Myocyte (in vitro differentiated cells): ENCODE measurements at regions not wholly inside any gene's neighbourhood (a gene's known extent, or its start where the extent isn't known, plus 50 kb on each side); places are given as distances from the start of the nearest gene placed in this dataset.

Experiments used
- DNase-seq: peaks from one replicate; pipeline ENCODE4 v3.0.0-alpha.2; 2012; ENCODE audit warnings: low read depth

DNA sequence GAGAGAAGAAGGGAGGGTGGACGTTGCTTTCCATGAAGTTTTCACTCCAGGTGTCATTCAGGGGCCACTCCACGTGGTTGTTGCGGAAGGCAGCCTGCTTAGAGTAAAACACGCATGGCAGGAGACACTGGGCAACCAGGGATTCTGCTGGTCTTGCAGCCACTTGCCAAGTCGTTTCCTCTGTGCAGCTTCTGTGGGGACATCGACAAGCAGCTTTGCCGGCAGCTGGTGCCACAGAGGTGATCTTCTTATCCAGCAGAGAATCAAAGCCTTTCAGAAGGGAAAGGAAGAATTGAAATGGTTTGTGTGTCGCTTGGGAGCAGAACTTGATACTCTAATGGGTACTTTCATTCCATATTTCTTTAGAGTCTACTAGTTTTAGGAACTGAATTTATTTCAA, 867.1 kb upstream of the TENM3 start:
- DNase-seq: no peak

DNA sequence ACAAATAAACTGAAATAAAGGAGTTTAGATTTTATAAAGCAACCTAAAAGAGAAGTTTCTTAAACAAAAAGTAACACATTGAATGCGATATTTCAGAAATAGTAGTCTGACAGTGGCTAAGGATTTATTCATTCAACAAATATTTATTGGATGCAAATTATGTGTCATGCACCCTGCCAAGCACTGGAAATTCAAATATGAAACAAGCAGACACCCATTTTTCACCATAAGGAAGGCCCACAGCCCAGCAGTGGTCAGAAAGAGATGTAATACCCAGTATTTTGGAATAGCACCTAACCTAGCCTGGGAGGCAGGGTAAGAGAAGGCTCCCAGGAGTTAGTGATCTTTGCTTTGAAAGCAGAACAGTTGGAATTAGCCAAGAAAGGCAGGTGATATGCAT, 855.1 kb upstream of the TENM3 start:
- DNase-seq: no peak

DNA sequence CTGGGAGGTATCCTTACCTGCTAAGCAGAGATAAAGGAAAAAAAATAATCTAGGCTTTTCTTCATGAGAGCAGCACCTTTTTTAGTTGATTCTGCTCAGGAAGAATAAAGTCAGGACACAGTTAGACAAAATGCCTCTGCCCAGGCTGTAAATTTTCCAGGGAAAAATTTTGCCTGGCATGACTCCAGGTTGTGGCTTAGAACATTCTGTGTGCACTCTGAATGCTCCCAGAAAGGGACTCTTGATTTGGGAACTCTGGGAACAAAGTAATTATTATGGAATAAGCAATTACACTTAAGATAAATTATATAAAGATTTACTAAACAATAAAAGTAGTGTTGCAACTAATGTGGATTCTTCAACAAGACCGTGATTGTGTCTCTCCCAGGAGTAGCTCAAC, 826.2 kb upstream of the TENM3 start:
- peak; percentile 10 for DNase-seq

DNA sequence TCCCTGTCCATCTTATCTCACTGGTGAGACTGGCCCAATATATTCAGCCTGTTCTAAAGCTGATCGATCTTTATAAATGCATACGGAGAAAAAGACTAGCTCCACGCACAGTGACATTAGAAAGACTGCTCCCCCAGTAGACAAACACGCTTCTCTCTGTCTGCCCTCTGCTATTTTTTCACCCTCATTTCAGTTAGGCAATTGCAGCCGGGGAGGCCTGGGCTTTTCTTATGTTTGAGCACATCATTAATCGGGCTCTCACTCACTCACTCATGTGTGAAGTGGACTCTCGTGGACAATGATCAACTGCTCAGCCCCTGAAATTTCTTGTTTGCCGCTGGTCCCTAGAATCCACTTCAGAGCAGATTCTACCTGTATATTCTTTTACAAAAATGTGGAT, 824.7 kb upstream of the TENM3 start:
- DNase-seq: no peak

DNA sequence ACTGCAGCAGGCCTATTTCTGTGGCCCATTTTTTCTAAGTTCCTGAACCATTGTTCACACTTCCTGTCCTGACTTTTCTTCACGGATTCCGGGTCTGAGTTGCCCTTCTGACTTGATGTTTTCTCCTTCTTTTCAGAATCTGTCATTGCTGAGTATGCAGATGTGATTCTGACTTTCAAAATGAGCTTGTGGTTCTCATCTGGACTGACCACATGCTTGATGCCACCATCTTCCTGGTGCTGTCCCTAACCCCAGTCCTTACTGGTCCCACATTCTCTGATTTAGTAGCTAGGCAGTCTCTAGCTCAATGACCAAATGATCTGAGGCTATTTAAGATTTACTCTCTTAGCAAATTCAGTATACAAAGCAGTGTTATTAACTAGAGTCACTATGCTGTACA, 822.3 kb upstream of the TENM3 start:
- DNase-seq: no peak

DNA sequence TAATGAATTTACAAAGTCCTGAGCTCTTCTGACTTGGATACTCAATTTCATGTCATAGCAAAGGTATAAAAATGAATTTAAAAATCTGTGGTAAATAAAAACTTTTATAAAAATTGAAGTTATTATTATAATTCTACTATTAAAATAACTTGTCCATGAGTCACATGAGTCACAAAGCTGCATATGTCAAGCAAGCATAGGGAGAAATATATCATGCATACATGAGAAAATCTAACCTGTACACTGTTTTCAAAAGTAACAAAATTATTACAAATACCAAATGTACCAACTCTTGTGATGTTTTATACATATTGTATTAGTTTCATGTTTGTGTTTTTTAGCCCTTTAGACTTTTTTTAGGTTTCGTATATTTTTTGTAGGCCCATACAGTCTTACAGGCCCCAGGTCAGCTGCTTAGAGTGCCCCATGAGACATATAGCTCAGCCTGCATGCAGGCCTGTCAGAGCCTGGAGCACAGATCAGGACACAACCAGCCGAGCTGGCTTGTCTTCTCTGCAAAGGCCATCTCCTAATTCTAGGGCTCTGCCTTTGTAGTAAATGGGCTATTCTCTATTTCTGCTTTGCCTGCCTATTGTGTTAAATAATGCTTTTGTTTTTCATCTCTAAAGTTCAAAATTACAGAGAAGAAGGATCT, 818.7 kb upstream of the TENM3 start:
- no peak for DNase-seq

DNA sequence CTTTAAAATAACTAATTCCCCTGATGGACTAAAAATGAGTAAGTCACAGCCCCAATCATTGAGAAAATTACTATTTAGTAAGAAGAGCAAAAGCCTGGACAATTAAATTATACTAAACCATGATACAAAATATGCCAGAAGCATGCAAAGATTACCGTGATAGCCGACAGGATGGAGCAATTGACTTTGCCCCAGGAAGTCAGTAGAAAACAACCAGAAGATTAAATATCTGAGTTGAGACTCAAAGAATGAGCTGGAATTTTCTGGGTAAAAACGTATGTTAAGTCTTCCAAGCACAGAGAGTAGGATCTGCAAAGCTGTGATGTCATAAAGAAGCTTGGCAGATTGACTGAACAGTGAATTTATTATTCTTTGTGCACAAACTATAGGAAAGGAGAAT, 816.1 kb upstream of the TENM3 start:
- no peak for DNase-seq

DNA sequence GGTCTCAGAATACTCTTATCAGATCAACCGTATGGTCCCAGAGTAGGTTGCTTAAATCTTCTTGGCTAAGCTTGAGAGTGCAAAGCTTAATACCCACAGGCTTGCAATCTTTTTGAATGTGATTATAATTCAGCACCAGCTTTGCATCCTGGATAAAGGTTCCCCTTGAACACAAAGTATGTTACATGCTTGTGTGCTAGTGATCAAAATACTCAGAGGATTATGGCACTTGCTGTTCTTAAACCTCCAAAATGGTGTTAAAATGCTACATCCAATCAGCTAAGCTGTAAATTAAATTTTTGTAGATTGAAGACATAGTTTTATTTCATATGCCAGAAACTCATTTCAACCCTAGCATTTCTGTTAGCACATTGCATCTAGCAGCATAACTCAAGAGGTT, 812.2 kb upstream of the TENM3 start:
- DNase-seq: no peak

DNA sequence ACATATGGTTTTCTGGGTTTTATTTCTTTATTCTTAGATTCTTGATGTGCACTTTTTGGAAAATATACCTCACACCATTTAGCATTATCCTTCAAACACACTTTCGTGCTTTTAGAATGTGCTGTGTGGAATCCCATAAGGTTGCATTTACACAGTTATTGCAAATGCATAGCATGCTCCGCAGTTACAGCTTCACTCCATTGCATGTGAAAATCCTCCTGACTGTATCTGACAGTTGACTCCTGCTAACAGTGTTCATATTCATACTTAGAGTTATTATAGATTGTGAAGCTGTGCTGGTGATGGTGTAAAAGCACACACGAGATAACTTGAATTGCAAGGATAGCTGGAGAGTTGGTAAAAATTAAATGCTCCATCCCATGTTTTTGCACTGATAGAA, 811.5 kb upstream of the TENM3 start:
- no peak for DNase-seq

DNA sequence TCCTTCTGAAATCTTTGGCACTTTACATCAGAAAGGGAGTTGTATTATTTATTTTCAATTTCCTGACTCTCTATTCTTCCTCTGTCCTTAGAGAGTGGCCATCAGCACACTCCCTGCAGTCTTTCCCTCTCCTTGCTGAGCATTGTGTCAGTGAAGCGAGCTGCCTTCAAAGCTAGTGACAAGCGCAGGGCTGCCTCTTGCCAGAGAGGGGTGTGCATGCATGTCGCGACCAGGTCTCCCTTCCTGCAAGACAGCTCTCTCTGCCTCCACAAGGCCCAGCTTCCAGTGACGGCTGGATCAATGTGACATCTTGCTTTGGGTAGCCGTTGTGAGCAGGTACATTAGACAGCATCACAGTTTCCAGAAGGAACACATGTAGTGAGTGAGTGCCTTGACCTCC, 810.9 kb upstream of the TENM3 start:
- no peak for DNase-seq

DNA sequence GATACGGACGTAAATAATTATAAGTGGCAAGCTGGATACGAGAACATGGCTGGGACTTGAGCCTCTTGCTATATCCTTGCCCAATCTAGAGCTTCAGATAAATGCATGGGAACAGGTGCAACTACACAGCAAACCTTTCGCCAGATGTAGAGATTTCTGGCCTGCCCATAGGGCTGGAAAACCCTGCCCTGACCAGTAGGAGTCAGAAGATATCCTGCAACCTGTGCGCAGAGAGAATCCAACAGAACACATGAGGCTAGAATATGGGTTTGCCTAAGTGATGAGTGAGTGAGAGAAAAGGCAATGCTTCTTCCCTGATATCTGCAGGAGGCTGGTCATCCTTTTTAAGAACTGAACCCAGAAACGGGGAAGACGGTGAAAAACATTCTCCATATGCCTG, 805.3 kb upstream of the TENM3 start:
- DNase-seq: no peak

DNA sequence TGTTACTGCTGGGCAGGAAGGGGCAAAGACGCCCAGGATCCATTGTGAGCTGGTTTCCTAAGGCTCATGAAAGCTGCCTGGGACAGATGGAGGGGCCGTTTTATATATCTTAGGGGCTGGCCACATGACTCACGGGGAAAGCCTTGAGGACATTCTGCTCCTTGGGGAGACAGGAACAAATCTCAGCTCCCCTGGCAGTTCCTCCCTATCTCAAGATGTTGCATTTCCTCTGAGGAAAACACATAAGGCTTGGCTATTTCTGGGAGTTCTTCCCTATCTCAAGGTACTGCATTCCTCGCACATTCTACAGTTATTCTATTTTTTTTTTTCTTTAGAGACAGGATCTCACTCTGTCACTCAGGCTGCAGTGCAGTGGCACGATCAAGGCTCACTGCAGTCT, 804.6 kb upstream of the TENM3 start:
- DNase-seq: no peak

DNA sequence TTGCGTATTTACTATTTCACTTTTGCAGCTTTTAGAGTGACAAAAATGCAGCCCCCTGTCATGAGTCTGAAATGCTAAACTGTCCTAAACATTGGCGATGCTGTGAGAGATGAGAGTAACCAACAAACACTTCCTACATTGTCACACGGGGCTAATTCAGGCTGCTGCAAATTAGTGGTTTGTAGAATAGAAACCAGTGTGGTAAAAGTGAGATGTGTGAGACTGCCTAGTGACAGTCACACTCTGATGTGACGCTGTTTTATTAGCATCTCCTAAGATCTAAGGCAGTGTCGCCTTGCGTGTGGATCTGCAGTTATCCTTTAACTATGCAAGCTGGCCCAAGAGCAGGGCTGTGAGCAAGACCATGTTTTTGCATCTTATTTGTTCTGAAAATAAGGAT, 800.2 kb upstream of the TENM3 start:
- no peak for DNase-seq

DNA sequence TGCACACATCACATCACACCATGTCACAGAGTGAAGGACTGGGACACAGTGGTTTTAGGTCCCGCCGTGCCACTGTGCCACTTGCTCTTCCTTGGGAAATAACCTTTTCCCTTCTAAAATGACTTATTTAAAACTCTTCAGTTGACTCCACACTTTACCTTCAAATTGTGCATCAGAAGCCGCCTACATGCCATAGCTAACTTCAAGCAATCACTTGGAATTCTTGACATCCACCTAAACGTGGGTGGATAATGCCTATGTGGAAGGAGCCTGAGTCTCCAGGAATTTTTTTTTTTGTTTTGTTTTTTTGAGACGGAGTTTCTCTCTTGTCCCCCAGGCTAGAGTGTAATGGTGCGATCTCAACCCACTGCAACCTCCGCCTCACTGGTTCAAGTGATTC, 777.4 kb upstream of the TENM3 start:
- DNase-seq: no peak

DNA sequence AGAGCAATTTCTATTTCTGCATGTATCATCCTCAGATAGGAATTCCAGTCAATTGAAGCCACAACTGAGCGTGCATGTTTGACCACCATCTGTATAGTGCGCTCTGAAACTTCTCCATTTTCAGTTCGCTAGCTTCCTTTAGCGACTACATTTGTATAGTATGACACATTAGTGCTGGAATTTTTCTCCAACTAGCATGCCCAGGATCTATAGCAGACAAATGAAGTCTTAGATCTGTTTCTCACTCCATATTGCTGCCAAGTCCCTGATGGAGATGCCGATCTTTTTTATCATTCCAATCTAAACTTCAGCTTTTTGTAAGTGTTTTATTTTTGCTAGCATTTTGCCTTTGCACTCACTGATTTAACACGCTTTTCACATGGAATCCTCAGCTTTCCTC, 774.8 kb upstream of the TENM3 start:
- no peak for DNase-seq

DNA sequence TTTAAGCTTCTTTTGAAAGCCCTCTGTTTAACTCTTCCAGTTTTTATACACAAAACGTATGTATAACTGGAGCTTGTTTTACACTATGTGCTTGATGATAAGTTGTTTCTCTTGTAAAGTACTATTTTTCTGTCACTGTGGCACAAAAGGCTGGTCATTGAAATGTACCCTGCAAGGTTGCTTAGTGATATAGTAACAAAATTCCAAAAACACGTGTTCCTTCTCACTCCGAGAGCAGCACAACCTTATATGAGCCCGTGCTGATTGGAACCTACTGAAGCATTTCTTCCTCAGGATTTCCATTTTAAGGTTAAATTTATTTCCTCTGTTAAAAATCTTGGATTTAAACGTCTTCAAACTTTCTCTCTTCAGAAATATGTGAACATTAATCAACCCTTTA, 772.9 kb upstream of the TENM3 start:
- DNase-seq: no peak

DNA sequence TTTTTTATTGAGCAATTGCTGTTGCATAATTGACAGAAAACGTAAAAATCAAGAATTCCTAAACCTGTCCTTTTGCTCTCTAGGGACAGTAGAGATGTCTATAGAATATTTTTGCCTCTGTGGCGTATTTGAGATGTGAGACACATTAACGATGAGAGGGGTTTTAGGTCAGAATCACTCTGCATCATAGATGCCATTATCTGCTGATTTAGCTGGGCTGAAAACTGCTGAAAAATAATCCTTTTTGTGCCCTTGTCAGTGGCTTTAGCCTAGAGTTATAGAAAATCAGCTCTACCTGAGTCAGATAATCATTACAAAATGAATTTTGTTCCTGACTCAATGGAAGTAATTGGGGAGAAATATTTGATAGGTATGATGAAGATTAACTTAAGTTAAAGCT, 767.8 kb upstream of the TENM3 start:
- no peak for DNase-seq

DNA sequence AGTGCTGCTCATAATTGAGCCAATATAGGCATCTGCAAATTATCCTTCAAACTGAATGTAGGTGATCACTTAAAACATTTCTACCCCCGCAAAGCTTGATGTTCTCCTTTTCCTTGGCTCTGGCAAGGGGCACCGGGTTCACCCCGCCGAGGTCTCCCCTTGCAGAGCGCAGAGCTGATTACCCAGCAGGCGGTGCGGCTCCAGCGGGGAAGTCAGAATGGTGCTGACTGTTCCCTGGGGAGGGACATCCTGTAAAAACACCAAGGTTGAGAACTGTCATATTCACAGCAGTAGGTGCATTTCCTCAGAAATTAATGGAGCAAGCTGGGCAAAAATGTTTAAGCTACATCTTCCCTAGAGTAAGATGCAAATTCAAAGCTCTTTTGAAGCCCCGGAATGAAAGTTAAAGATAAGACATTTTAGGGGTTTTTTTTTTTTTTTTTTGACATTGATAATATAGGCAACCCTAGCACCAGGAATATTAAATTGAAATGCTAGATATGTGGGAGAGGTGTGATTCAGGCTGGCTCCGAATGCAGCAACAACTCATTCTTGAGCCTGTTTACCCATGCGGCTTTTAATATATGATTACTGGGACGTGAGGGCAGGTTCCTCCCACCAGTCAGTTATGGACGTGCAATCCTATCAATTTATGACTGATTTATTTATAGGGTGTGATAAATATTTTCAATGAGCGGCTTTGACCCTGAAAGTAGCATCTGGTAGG, 767.3 kb upstream of the TENM3 start:
- no peak for DNase-seq

DNA sequence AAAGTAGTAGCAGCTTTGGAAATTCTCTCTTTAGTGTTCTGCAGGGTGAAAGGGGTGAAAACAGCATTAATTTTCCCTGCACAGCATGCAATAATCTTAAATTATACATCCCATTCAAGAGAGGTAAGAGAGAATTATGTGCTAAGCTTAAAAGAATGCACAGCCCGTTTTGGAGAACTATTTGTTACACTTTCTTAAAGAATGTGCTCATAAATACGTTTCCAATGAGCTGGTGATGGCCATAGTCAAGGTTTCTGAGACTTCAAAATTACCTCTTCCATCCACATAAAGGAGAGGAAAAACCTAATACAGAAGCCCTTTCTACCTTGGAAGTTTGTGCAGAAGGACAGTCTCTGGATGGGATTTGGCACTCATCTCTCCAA, 766.7 kb upstream of the TENM3 start:
- no peak for DNase-seq

DNA sequence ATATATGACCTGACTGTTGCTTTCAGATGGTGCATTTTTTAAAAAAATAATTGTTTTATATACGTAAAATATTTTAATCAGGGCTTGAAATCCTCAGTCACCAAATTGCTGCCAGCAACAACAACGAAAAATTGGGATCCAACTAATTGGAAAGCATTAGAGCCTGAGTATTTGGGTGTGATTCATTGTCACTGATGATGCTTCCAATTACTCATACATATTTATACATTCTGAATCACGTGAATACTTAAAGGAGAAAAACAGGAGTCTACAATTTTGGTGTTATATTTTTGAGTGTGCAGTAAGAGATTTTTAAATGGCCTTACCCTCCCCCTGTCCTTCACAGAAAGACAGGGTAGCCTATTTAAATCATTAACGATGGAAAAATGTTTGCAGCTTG, 765.6 kb upstream of the TENM3 start:
- DNase-seq: no peak

DNA sequence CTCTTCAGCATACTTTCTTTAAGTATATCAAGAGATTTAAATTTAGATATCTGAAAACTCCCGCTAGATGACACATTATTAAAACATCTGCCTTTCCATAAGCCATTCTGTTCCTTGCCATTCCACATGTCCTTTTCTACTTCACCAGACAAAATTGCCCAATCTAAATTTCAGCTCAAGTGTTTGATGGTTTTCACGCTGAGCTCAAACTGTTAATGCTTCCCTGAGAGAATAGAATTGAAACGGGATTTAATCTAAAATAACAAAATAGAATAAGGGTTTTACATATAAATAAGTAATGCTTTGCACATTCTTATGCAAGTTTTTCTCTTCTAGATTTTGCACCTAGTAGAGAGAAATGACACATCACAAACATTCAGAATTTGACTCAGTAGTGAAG, 764.5 kb upstream of the TENM3 start:
- no peak for DNase-seq

DNA sequence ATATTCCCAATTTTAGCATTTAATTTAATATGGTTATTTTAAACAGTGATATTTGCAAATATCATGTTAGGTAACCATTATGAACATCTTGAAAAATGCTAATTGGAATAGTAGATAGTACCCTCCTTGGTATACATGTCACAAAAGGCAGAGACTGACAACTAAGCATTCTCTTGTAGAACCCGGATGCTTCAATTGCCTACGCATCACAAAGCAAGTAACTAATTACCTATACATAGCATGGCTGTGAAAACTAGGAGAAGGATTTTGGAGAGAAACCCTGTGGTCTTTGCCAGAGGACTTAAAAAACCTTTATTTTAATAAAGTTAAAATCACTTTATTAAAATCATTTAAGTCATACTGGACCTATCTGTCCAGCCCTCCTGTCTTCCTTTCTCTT, 764.1 kb upstream of the TENM3 start:
- DNase-seq: no peak

DNA sequence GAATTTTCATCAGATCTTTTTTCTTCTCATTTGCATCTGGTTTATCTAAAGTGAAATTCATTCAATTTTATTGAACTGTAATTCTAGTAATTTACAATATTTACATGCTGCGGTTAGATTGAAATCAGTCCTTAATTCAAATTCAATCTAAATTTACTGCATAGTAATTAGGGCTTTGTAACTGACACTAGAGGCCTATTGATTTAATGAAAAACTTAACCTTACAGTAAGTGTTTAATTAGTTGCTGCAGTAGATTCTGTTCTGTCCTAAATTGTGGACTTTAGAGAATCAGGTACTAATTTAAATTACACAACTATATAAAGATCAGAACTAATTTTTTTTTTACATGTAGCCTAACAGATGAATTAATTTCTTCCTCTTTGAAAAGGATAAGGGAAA, 758.8 kb upstream of the TENM3 start:
- no peak for DNase-seq

DNA sequence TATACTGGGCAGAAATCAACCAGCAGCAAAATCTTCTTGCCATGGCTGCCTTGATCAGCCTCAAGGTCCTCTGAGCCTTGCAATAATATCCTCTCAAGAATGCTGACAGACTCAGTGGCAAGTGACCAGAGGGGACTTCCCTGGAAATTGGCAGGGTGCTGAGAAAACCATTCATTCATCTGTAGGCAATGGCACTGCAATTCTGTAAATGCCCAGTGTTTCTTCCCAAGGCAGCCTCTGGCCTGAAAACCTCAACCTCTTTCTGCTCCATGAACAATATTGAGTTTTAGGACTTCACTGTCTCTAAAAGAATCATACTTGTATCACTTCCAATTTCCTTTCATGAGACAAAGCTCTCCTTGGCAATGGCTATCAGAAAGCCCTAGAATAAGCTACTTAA, 754.3 kb upstream of the TENM3 start:
- no peak for DNase-seq
